Astrocyte (in vitro differentiated cells and primary cell): ENCODE measurements at regions not wholly inside any gene's neighbourhood (a gene's known extent, or its start where the extent isn't known, plus 50 kb on each side); places are given as distances from the start of the nearest gene placed in this dataset.

Experiments used
- DNase-seq: peaks from one replicate; pipeline ENCODE4 v3.0.0-alpha.2; 2010; ENCODE audit warnings: low read depth
- FAIRE-seq: peaks from 2 replicates; lab custom pipeline; 2011; peaks lifted over from hg19 to GRCh38; lab: Jason Lieb, UNC
- H2AFZ ChIP-seq: 2 replicates; pipeline ENCODE4 v1.6.0; 2012; ENCODE audit warnings: low read depth, low read length, inconsistent platforms
- H3K27ac ChIP-seq: 2 replicates; pipeline ENCODE4 v1.5.1; 2011; ENCODE audit warnings: low read depth, low read length, inconsistent platforms
- H3K27me3 ChIP-seq: 2 replicates; pipeline ENCODE4 v1.6.0; 2011; ENCODE audit warnings: low read length, inconsistent platforms; ENCODE audit not compliant: insufficient read depth
- H3K36me3 ChIP-seq: 2 replicates; pipeline ENCODE4 v1.5.1; 2011; ENCODE audit warnings: low read length, inconsistent platforms; ENCODE audit not compliant: insufficient read depth
- H3K4me1 ChIP-seq: 2 replicates; pipeline ENCODE4 v1.5.1; 2011; ENCODE audit warnings: low read length, inconsistent platforms; ENCODE audit not compliant: insufficient read depth
- H3K4me2 ChIP-seq: 2 replicates; pipeline ENCODE4 v1.6.0; 2012; ENCODE audit warnings: low read length, inconsistent platforms
- H3K4me3 ChIP-seq: 2 replicates; pipeline ENCODE4 v1.5.1; 2011; ENCODE audit warnings: low read depth, mild to moderate bottlenecking, low read length, inconsistent platforms; ENCODE audit not compliant: insufficient read depth
- H3K79me2 ChIP-seq: 2 replicates; pipeline ENCODE4 v1.6.0; 2012; ENCODE audit warnings: mild to moderate bottlenecking, low read length, inconsistent platforms; ENCODE audit not compliant: insufficient read depth
- H3K9ac ChIP-seq: 2 replicates; pipeline ENCODE4 v1.6.0; 2012; ENCODE audit warnings: mild to moderate bottlenecking, low read length, inconsistent platforms
- H3K9me3 ChIP-seq: 2 replicates; pipeline ENCODE4 v1.5.1; 2012; ENCODE audit warnings: low read depth, mild to moderate bottlenecking, low read length, inconsistent platforms; ENCODE audit not compliant: insufficient read depth
- H4K20me1 ChIP-seq: 2 replicates; pipeline ENCODE4 v1.6.0; 2012; ENCODE audit warnings: low read length, inconsistent platforms; ENCODE audit not compliant: insufficient read depth
- H3K27ac Mint-ChIP-seq: one replicate; pipeline ENCODE4 v1.8.0; 2021; ENCODE audit warnings: mild to moderate bottlenecking, mixed read lengths; ENCODE audit not compliant: unreplicated experiment
- H3K27me3 Mint-ChIP-seq: one replicate; pipeline ENCODE4 v1.8.0; 2021; ENCODE audit warnings: low read depth, mixed read lengths; ENCODE audit not compliant: unreplicated experiment
- H3K36me3 Mint-ChIP-seq: one replicate; pipeline ENCODE4 v1.8.0; 2021; ENCODE audit warnings: low read depth, mixed read lengths; ENCODE audit not compliant: unreplicated experiment
- H3K4me1 Mint-ChIP-seq: one replicate; pipeline ENCODE4 v1.8.0; 2021; ENCODE audit warnings: low read depth, mixed read lengths; ENCODE audit not compliant: unreplicated experiment
- H3K4me3 Mint-ChIP-seq: one replicate; pipeline ENCODE4 v1.8.0; 2021; ENCODE audit warnings: mild to moderate bottlenecking, moderate library complexity, mixed read lengths; ENCODE audit not compliant: unreplicated experiment
- H3K9me3 Mint-ChIP-seq: one replicate; pipeline ENCODE4 v1.8.0; 2021; ENCODE audit warnings: mild to moderate bottlenecking, mixed read lengths; ENCODE audit not compliant: unreplicated experiment
- EZH2 ChIP-seq: IDR thresholded peaks from 2 replicates; pipeline ENCODE4 v1.6.1; 2012; ENCODE audit warnings: mild to moderate bottlenecking, low read length, inconsistent platforms; ENCODE audit not compliant: insufficient read depth
- TF ChIP-seq, protein P1 (sequence below): IDR thresholded peaks from 2 replicates; pipeline ENCODE4 v1.5.1; 2011; ENCODE audit warnings: low read depth, mild to moderate bottlenecking, inconsistent platforms, low read length, moderate library complexity; ENCODE audit not compliant: insufficient read depth

DNA sequence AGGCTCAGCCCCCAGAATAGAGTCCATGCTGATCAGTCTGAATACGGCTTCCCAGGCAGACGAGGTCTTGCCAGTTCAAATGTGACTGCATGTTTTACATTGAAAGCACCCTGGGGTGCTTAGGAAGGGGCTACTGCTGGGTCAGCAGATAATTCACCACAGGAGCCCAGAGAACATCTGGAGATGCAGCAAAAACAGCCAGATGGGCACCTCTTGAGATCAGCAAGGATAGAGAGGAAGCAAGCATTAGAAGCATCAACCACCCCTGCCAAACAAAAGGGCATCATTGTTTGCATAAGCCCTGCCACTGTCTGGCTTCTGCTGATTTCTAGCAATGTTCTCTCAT lies 403.1 kb downstream of the RRAGC start:
- H3K4me3 Mint-ChIP-seq = no peak overlapping the region
- H3K9me3 Mint-ChIP-seq = peaks cover 5% of the 10 kb centered on the region
- Histone ChIP-seq H4K20me1 (no peaks in the 10 kb centered on the region), H2AFZ (no peak overlapping the region), H3K4me2 (no peak overlapping the region), H3K27ac (no peak overlapping the region), H3K36me3 (no peaks in the 10 kb centered on the region), H3K9me3 (no peaks in the 10 kb centered on the region), H3K79me2 (no peaks in the 10 kb centered on the region), H3K27me3 (peaks cover 2% of the 10 kb centered on the region), H3K4me3 (no peak overlapping the region), H3K9ac (no peak overlapping the region), H3K4me1 (peaks cover 29% of the 10 kb centered on the region)
- H3K27me3 Mint-ChIP-seq = peaks cover 17% of the 10 kb centered on the region
- no peak overlapping the region for H3K27ac Mint-ChIP-seq
- TF ChIP-seq EZH2 = no peak
- TF ChIP-seq, protein P1, sequence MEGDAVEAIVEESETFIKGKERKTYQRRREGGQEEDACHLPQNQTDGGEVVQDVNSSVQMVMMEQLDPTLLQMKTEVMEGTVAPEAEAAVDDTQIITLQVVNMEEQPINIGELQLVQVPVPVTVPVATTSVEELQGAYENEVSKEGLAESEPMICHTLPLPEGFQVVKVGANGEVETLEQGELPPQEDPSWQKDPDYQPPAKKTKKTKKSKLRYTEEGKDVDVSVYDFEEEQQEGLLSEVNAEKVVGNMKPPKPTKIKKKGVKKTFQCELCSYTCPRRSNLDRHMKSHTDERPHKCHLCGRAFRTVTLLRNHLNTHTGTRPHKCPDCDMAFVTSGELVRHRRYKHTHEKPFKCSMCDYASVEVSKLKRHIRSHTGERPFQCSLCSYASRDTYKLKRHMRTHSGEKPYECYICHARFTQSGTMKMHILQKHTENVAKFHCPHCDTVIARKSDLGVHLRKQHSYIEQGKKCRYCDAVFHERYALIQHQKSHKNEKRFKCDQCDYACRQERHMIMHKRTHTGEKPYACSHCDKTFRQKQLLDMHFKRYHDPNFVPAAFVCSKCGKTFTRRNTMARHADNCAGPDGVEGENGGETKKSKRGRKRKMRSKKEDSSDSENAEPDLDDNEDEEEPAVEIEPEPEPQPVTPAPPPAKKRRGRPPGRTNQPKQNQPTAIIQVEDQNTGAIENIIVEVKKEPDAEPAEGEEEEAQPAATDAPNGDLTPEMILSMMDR = no peak
- H3K36me3 Mint-ChIP-seq = peaks cover 3% of the 10 kb centered on the region
- peaks cover 29% of the 10 kb centered on the region for H3K4me1 Mint-ChIP-seq
- no peak for FAIRE-seq
- no peak for DNase-seq

DNA sequence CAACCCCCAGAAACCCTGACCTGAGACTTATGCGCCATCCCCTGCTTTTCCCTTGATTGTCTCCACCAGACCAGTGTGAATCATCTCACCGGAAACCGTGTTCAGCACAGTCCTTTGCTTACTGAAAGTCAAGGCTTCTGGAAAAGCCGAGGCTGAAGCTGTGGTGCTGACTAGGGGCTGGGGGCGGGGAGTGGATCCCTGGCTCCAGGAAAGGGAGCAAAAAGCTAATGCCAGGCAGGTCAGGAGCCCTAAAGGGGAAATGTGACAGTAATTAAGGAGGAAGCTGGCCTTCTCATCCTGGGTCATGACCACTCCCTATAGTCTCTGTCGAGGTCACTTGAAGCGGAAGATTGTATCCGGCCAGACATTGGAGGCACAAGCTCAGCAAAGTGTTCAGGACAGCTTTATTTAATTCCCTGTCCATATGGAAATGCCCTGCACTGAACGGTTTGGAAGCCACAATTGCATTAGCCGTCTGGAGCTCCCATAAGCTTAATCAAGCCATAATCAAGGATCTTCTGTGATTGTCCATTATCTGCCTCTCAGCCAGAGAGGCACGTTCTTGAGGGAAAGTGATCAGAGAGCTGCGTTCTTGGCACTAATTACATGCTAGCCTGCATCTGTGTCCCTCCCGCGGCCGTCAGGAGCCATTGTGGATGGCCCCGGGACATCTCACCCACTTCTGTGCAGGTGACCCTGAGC lies 403.6 kb downstream of the RRAGC start:
- peak overlapping the region; percentile 10 for H3K4me3 Mint-ChIP-seq
- DNase-seq (peak; percentile 42), FAIRE-seq (peak; percentile 52)
- peaks cover 5% of the 10 kb centered on the region for H3K9me3 Mint-ChIP-seq
- peaks cover 3% of the 10 kb centered on the region for H3K36me3 Mint-ChIP-seq
- H3K79me2 ChIP-seq = no peaks in the 10 kb centered on the region
- H3K4me2 ChIP-seq = peak overlapping the region; percentile 14
- H3K4me1 ChIP-seq = peaks cover 34% of the 10 kb centered on the region
- peaks cover 2% of the 10 kb centered on the region for H3K27me3 ChIP-seq
- H3K27ac Mint-ChIP-seq = peak overlapping the region; percentile 77
- no peak overlapping the region for H3K9ac ChIP-seq
- peaks cover 32% of the 10 kb centered on the region for H3K4me1 Mint-ChIP-seq
- H3K36me3 ChIP-seq = no peaks in the 10 kb centered on the region
- H2AFZ ChIP-seq = peak overlapping the region; percentile 49
- no peak overlapping the region for H3K4me3 ChIP-seq
- H3K9me3 ChIP-seq = no peaks in the 10 kb centered on the region
- peaks cover 17% of the 10 kb centered on the region for H3K27me3 Mint-ChIP-seq
- no peak overlapping the region for H3K27ac ChIP-seq
- TF ChIP-seq, protein P1 = no peak
- no peak for TF ChIP-seq EZH2
- H4K20me1 ChIP-seq = no peaks in the 10 kb centered on the region

DNA sequence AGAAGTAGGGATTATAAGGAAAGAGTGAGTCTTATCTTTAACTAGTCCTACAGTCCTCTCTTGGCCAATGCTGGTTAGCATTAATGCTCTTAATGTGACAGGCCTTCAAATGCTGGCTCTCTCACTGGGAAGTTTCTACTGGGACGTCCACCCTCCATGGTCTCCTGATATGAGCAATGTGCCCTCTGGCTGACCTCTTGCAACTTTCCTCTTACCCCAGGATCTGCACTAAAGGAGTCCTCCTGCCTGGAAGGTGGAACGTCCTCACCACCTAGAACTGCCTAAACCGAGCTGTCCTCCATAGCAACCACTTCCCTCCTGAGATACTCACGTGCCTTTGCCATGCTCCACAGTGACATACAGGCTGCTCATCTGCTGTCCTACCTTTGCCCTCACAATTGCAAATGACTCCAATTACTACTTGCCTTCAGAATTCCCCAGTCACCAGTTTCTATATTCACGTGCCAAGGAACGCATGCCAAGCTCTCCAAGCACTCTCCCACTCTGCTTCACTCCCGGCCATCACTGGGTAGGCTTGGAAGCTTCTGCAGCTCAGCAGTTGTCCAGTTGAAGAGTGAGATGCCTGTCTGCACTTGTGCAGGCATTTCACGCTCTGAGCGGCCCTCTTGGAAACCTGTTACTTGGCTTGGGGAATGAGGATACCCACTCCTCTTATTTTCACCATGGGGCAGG lies 404.7 kb downstream of the RRAGC start:
- Histone ChIP-seq H3K27me3 (peaks cover 2% of the 10 kb centered on the region), H3K36me3 (no peaks in the 10 kb centered on the region), H3K9ac (no peak overlapping the region), H3K4me1 (peaks cover 43% of the 10 kb centered on the region), H4K20me1 (no peaks in the 10 kb centered on the region), H3K27ac (no peak overlapping the region), H3K4me3 (no peak overlapping the region), H3K79me2 (no peaks in the 10 kb centered on the region), H3K9me3 (no peaks in the 10 kb centered on the region), H3K4me2 (peak overlapping the region; percentile 14), H2AFZ (no peak overlapping the region)
- TF ChIP-seq, protein P1 = no peak
- no peak for TF ChIP-seq EZH2
- H3K27ac Mint-ChIP-seq = peak overlapping the region; percentile 59
- no peak for FAIRE-seq
- peaks cover 3% of the 10 kb centered on the region for H3K36me3 Mint-ChIP-seq
- H3K9me3 Mint-ChIP-seq = peaks cover 5% of the 10 kb centered on the region
- peaks cover 38% of the 10 kb centered on the region for H3K4me1 Mint-ChIP-seq
- peaks cover 17% of the 10 kb centered on the region for H3K27me3 Mint-ChIP-seq
- DNase-seq = no peak
- no peak overlapping the region for H3K4me3 Mint-ChIP-seq
